IMR-90 (cell line): ENCODE measurements at regions not wholly inside any gene's neighbourhood (a gene's known extent, or its start where the extent isn't known, plus 50 kb on each side); places are given as distances from the start of the nearest gene placed in this dataset.

Source experiments
- ATAC-seq: fragments of 200-7000 bp; cut with Tn5 transposase; 2 replicates; pipeline ENCODE4 v1.9.1; 2020; ENCODE audit warnings: low read depth, mild to moderate bottlenecking, moderate library complexity
- BruUV-seq: library from RNA; stranded (reverse); fragments of 400-500 nt; replicated peaks from 2 replicates; lab custom pipeline; 2021; lab: Mats Ljungman, UMichigan
- CTCF ChIA-PET: fragments of 300-600 bp; formaldehyde crosslinking; extraction: SDS; loops from one replicate; lab custom pipeline; 2021; ENCODE audit warnings: antibody characterized with exemption; lab: Yijun Ruan, JAX
- POLR2A ChIA-PET: fragments of 300-600 bp; sonication (Branson Sonifier 250); formaldehyde crosslinking; loops from one replicate; lab custom pipeline; 2022; ENCODE audit warnings: antibody characterized with exemption; ENCODE audit not compliant: unreplicated experiment; lab: Charles Lee
- DNase-seq: peaks from one replicate; pipeline ENCODE4 v3.0.0; 2013
- H2AFZ ChIP-seq: replicated peaks from 2 replicates; pipeline ENCODE3; 2013; ENCODE audit warnings: low read length, mild to moderate bottlenecking; ENCODE audit not compliant: poor library complexity
- H2AK5ac ChIP-seq: 2 replicates; pipeline ENCODE4 v1.6.1; 2013; ENCODE audit warnings: low read depth, low read length, inconsistent platforms
- H2AK9ac ChIP-seq: replicated peaks from 2 replicates; pipeline ENCODE3; 2013; ENCODE audit warnings: mild to moderate bottlenecking, low read depth, low read length, moderate library complexity; ENCODE audit not compliant: poor library complexity
- H2BK120ac ChIP-seq: 2 replicates; pipeline ENCODE4 v1.6.1; 2013; ENCODE audit warnings: low read depth, low read length, inconsistent platforms
- H2BK15ac ChIP-seq: 3 replicates; pipeline ENCODE4 v1.6.1; 2013; ENCODE audit warnings: low read depth, low read length, inconsistent platforms
- H2BK20ac ChIP-seq: 2 replicates; pipeline ENCODE4 v1.6.1; 2013; ENCODE audit warnings: low read depth, mild to moderate bottlenecking, inconsistent platforms, low read length, moderate library complexity
- H2BK5ac ChIP-seq: 2 replicates; pipeline ENCODE4 v1.6.1; 2013; ENCODE audit warnings: mild to moderate bottlenecking, low read depth, low read length, inconsistent platforms; ENCODE audit not compliant: poor library complexity, severe bottlenecking
- H3K14ac ChIP-seq: replicated peaks from 2 replicates; pipeline ENCODE4 v1.6.1; 2013; ENCODE audit warnings: low read depth, low read length, inconsistent platforms
- H3K18ac ChIP-seq: 2 replicates; pipeline ENCODE4 v1.6.1; 2013; ENCODE audit warnings: low read depth, low read length, control low read depth
- H3K23ac ChIP-seq: 2 replicates; pipeline ENCODE4 v1.6.1; 2013; ENCODE audit warnings: low read depth, low read length, inconsistent platforms
- H3K27ac ChIP-seq: 2 replicates; pipeline ENCODE4 v1.5.1; 2013; ENCODE audit warnings: mild to moderate bottlenecking, control low read depth, low read length; ENCODE audit not compliant: insufficient read depth
- H3K27me3 ChIP-seq: 2 replicates; pipeline ENCODE4 v1.6.1; 2013; ENCODE audit warnings: low read length; ENCODE audit not compliant: control insufficient read depth, insufficient read depth
- H3K36me3 ChIP-seq: 2 replicates; pipeline ENCODE4 v1.6.1; 2013; ENCODE audit warnings: low read length, mixed read lengths; ENCODE audit not compliant: control insufficient read depth, insufficient read depth
- H3K4ac ChIP-seq: 2 replicates; pipeline ENCODE4 v1.6.1; 2013; ENCODE audit warnings: low read depth, low read length, inconsistent platforms
- H3K4me1 ChIP-seq: 2 replicates; pipeline ENCODE4 v1.6.1; 2013; ENCODE audit warnings: low read length, mixed read lengths; ENCODE audit not compliant: control insufficient read depth, insufficient read depth
- H3K4me2 ChIP-seq: 2 replicates; pipeline ENCODE4 v1.6.1; 2013; ENCODE audit warnings: low read depth, mild to moderate bottlenecking, control low read depth, low read length, moderate library complexity
- H3K4me3 ChIP-seq: 2 replicates; pipeline ENCODE4 v1.5.1; 2013; ENCODE audit warnings: low read depth, mild to moderate bottlenecking, control low read depth, low read length, moderate library complexity; ENCODE audit not compliant: insufficient read depth
- H3K56ac ChIP-seq: 2 replicates; pipeline ENCODE4 v1.6.1; 2013; ENCODE audit warnings: low read length, inconsistent platforms; ENCODE audit not compliant: insufficient read depth; ENCODE audit errors: extremely low read depth
- H3K79me1 ChIP-seq, 2 experiments: 2 replicates each; pipeline ENCODE4 v1.6.1; 2013; ENCODE audit warnings: low read length in 2 of 2, inconsistent platforms in 1 of 2, low read depth in 1 of 2
- H3K9ac ChIP-seq: 2 replicates; pipeline ENCODE4 v1.6.1; 2013; ENCODE audit warnings: low read depth, low read length, control low read depth
- H3K9me1 ChIP-seq: 2 replicates; pipeline ENCODE4 v1.6.1; 2013; ENCODE audit warnings: low read length, inconsistent platforms; ENCODE audit not compliant: insufficient read depth
- H3K9me3 ChIP-seq: 2 replicates; pipeline ENCODE4 v1.6.1; 2013; ENCODE audit warnings: low read length; ENCODE audit not compliant: control insufficient read depth, insufficient read depth
- H4K20me1 ChIP-seq: 2 replicates; pipeline ENCODE4 v1.6.1; 2013; ENCODE audit warnings: low read length, inconsistent platforms; ENCODE audit not compliant: insufficient read depth
- H4K5ac ChIP-seq: 2 replicates; pipeline ENCODE4 v1.6.1; 2013; ENCODE audit warnings: mild to moderate bottlenecking, low read depth, low read length, control low read depth
- H4K8ac ChIP-seq, 2 experiments: 2 replicates each; pipeline ENCODE4 v1.6.1; 2013; ENCODE audit warnings: low read depth in 2 of 2, low read length in 2 of 2, control low read depth in 1 of 2, inconsistent platforms in 1 of 2
- H4K91ac ChIP-seq: 2 replicates; pipeline ENCODE4 v1.6.1; 2013; ENCODE audit warnings: low read depth, low read length, inconsistent platforms; ENCODE audit not compliant: insufficient read depth
- MXI1 ChIP-seq: IDR thresholded peaks from 2 replicates; pipeline ENCODE4 v1.6.1; 2012; ENCODE audit warnings: low read depth, mild to moderate bottlenecking, low read length, moderate library complexity, borderline replicate concordance
- WGBS, 2 experiments: methylation state at CpG; one replicate each; pipeline versions ENCODE4 v1.1.5 to v1.1.7; 2013; ENCODE audit warnings: missing lambda C conversion rate in 2 of 2; ENCODE audit not compliant: insufficient read length in 1 of 2; ENCODE audit errors: extremely low coverage in 2 of 2; 5-methylcytosine and 5-hydroxymethylcytosine counted together
- dilution Hi-C: fragments of 300-500 bp; cut with HindIII; formaldehyde crosslinking; loops from one replicate; pipeline ENCODE4 v1.14.3; 2018; ENCODE audit warnings: low sequenced_read_pairs; ENCODE audit not compliant: unreplicated experiment
- in situ Hi-C: fragments of 300-500 bp; cut with MboI; formaldehyde crosslinking; loops from 3 replicates; pipeline ENCODE4 v1.14.3; 2019; ENCODE audit warnings: low sequenced_read_pairs, inconsistent platforms, mixed read lengths
- intact Hi-C: fragments of 100-400 bp; cut with micrococcal nuclease; formaldehyde crosslinking; loops from 2 replicates; pipeline ENCODE4 v1.10.0; 2022

- WGBS, 2 experiments, result no CpG with 5 or more reads among the region's 1 CpG
- H2BK5ac ChIP-seq, result no peak overlapping the region
- no peak overlapping the region for H3K4me3 ChIP-seq
- no peak overlapping the region for H2AK9ac ChIP-seq
- intact Hi-C loops (no loop called here), dilution Hi-C loops (no loop called here), in situ Hi-C loops (no loop called here)
- H4K91ac ChIP-seq, result no peak overlapping the region
- no peak overlapping the region for H2BK15ac ChIP-seq
- no peak overlapping the region for H3K9ac ChIP-seq
- no TSS peak for BruUV-seq
- H3K27ac ChIP-seq, result no peak overlapping the region
- H2BK20ac ChIP-seq, result no peak overlapping the region
- no peak overlapping the region for H4K5ac ChIP-seq
- no peaks in the 10 kb centered on the region for H3K9me3 ChIP-seq
- ChIA-PET CTCF (no interaction called here), POLR2A (interaction anchor here (0.6 kb wide), 1 partner anchor 82 kb away, joined by 3 read pairs; no protein-coding TSS in a partner anchor)
- H3K79me1 ChIP-seq, result no peaks in the 10 kb centered on the region
- no peak overlapping the region for H3K14ac ChIP-seq
- H2BK120ac ChIP-seq, result no peak overlapping the region
- H3K9me1 ChIP-seq, result no peaks in the 10 kb centered on the region
- no peaks in the 10 kb centered on the region for H3K27me3 ChIP-seq
- no peak overlapping the region for H3K4ac ChIP-seq
- DNase-seq, result no peak
- H3K18ac ChIP-seq, result no peak overlapping the region
- H3K56ac ChIP-seq, result no peak overlapping the region
- H4K20me1 ChIP-seq, result no peaks in the 10 kb centered on the region
- no peak overlapping the region for H2AK5ac ChIP-seq
- H2AFZ ChIP-seq, result no peak overlapping the region
- H3K4me1 ChIP-seq, result peaks cover 5% of the 10 kb centered on the region; the same call in 1 of the 2 replicates
- H4K8ac ChIP-seq, result no peak overlapping the region
- H3K36me3 ChIP-seq, result no peaks in the 10 kb centered on the region
- ATAC-seq, result no peak
- no peak overlapping the region for H3K23ac ChIP-seq
- no peak overlapping the region for H3K4me2 ChIP-seq
- TF ChIP-seq MXI1, result no peak
These were observed 152.0 kb upstream of the HS3ST3A1 start for GRCh38 chr17:13753771-13754170.
